Mucosa of gallbladder (tissue), 1 donor: ENCODE measurements at regions not wholly inside any gene's neighbourhood (a gene's known extent, or its start where the extent isn't known, plus 50 kb on each side); places are given as distances from the start of the nearest gene placed in this dataset.
A peak's percentile ranks its signal among the peaks of the same experiment; 100 is the strongest.
"Not testable (repeated sequence)": the region's sequence is repeated elsewhere in the genome, so short reads cannot be mapped to it uniquely, and the experiment has no call there.

Source experiments
- DNase-seq: peaks from one replicate; pipeline ENCODE4 v3.0.0-alpha.2; 2020; ENCODE audit warnings: low spot score
- donor health status: DM: no; HTN: no; CAD: no.

GRCh38 chr3:40753291-40753770 lies 228.6 kb downstream of the ZNF621 start:
- DNase-seq, result no peak

DNA sequence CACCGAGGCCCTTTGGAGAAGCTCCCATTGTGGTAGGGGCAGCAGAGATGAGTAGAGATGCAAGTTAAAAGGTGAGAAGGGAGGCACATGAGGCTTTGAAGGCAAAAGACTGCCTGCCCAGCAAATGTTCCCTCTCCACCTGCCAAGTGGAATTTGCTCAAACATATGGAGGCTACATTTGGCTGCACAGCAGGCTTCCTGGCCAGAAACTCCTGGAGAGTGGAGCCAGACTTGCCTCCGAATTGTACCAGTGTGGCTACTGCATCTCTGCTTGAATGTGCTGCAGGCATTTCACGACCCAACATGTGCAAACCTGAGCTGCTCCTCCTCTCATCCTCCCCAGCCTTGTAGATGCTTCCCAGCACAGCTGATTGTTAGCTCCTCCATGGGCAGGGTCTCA lies 229.2 kb downstream of the ZNF621 start:
- DNase-seq, result no peak

GRCh38 chr3:40754994-40755393 lies 230.2 kb downstream of the ZNF621 start:
- DNase-seq, result no peak

DNA sequence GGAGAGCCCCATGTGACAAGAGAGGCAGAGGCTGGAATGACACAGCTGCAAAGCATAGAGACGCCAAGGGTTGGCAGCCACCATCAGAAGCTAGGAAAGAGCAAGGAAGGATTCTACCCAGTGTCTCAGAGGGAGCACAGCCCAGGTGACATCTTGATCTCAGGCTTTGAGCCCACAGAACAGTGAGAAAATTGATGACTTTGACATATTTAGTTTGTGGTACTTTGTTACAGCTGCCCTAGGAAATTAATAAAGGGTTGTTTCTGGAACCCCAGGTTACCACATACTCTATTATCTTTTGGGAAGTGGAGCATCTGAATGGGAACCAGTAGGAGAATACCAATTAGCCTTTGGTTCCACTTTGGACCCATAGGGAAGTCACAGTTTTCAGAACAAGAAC lies 231.7 kb downstream of the ZNF621 start:
- DNase-seq, result no peak

- DNase-seq, result not testable (repeated sequence)
These were observed 238.0 kb downstream of the ZNF621 start for GRCh38 chr3:40762771-40763170.

- no peak for DNase-seq
These were observed 239.0 kb downstream of the ZNF621 start for GRCh38 chr3:40763807-40764206.

GRCh38 chr3:40764747-40765146 lies 240.0 kb downstream of the ZNF621 start:
- no peak for DNase-seq

- DNase-seq, result no peak
These were observed 241.1 kb downstream of the ZNF621 start for GRCh38 chr3:40765884-40766283.

DNA sequence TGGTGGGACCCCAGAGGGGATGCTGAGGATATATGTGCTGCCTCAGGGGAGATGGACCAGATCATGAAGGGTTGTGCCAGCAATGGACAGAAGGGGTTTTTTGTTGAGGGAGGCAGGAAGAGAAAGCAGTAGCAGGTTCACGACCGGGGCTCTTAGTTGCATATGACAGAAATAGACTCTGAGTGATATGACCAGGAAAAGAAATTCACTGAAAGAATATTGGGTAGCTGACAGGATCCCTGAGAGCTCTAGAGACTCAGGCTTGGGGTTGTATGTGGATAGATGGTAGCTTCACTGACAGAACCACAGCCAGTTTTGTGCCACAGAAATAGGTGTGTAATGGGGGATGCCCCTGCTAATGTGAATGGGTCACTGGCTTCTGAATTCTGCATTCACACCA lies 241.6 kb downstream of the ZNF621 start:
- DNase-seq, result no peak

GRCh38 chr3:40768046-40768445 lies 243.3 kb downstream of the ZNF621 start:
- DNase-seq, result no peak

DNA sequence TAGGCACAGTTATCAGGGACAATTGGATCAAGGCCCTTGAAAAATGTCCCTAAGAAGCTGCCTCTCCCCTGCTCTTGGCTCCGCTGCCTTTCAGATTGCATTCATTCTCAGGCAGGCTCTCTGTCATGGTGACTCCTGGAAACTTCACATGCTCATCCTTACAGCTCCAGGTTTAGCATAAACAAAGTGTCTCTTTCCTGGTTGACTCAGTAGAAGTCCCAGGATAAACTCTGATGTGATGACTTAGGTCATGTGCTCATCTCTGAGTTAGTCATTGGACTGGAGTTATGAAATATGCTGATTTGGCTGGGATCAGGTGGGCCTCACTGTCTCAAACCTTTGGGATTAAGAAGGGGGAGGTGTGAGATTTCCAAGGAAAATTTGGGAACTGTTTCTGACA lies 243.8 kb downstream of the ZNF621 start:
- no peak for DNase-seq

- no peak for DNase-seq
These were observed 245.3 kb downstream of the ZNF621 start for GRCh38 chr3:40770061-40770460.

- no peak for DNase-seq
These were observed 246.4 kb downstream of the ZNF621 start for GRCh38 chr3:40771112-40771511.

- no peak for DNase-seq
These were observed 254.3 kb downstream of the ZNF621 start for GRCh38 chr3:40779039-40779438.

DNA sequence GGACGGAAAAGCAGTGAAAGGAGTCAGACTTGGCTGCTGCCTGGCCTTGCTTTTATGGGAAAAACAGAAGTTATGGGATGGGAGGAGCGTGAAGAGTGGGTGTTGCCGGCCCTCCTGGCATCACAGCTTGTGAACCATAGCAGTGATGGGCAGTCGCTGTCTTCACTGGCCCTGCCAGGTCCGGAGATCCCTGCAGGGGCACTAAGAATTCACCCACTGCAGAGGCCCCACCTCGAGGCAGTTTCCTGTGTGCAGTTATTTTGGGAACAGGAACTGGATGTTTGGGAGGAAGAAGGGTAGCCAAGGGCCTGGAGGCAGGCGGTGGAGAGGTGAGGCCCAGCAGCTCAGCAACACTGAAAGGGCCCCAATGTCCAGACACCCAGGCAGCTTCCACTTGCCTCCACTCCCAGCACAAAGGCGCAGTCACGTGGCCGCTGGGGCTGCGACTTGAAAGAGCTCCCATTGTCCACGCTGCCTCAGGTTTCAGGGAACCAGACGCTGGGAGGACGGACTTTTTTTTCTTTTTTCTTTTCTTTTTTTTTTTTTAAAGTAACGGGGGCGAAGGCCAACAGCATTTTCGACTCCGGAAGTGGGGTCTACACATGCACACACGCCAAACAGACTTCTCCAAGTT lies 255.6 kb downstream of the ZNF621 start:
- DNase-seq, result peak; percentile 78

- DNase-seq, result peak; percentile 23
These were observed 256.2 kb downstream of the ZNF621 start for GRCh38 chr3:40780925-40781406.

- no peak for DNase-seq
These were observed 257.5 kb downstream of the ZNF621 start for GRCh38 chr3:40782111-40782721.

DNA sequence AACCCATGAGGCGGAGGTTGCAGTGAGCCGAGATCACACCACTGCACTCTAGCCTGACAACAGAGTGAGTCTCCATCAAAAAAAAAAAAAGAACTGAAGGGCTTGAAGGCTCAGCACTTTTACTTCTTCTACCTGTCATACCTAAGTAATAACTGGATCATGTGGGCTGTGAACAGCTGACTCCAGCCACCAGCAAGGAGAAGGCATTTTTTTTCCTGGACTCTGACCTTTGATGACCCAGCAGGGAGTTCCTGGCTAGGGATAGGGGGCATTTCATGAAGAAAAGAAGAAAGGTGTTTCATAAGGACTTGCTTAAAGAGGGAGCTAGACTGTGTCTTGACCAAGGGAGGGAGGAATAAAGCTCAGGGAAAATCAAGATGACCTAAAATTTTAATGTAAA lies 266.0 kb downstream of the ZNF621 start:
- DNase-seq, result no peak

GRCh38 chr3:40793730-40794129 lies 269.0 kb downstream of the ZNF621 start:
- no peak for DNase-seq

GRCh38 chr3:40800343-40800742 lies 275.6 kb downstream of the ZNF621 start:
- DNase-seq, result peak; percentile 72

- no peak for DNase-seq
These were observed 276.6 kb downstream of the ZNF621 start for GRCh38 chr3:40801284-40801741.

- DNase-seq, result no peak
These were observed 278.6 kb downstream of the ZNF621 start for GRCh38 chr3:40803311-40803710.

DNA sequence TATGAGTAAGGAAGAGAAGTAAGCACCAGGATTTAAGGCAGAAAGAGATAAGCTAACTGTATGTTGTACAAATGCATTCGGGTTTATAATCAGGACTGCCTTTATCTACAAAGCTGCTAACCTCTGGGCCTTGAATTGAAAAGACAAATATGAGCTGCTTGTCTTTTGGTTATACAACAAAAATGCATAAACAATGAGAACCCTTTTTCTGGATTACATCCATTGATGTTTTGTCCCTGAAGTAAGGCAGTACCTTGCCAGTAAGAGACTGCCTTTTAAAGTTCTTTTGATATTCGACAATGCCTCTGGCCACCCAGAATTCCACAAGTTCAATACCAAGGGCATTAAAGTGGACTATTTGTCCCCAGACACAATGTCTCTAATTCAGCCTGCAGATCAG lies 280.7 kb downstream of the ZNF621 start:
- DNase-seq, result no peak

DNA sequence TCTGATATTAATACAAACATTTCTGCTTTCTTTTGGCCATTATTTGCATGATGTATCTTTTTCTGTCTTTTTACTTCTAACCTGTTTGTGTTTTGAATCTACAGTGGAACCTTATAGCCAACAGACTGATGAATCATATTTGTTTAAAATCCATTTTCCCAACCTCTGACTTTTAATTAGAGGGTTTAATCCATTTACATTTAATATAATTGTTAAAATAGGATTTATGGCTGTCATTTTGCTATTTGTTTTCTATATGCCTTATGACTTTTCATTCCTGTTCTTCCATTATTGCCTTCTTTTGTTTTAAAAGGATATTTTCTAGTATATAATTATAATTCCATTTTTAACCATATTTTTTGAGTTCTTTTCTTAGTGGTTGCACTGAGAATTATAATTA lies 286.1 kb downstream of the ZNF621 start:
- DNase-seq, result no peak
